H1 (cell line): ENCODE measurements at regions not wholly inside any gene's neighbourhood (a gene's known extent, or its start where the extent isn't known, plus 50 kb on each side); places are given as distances from the start of the nearest gene placed in this dataset.
A peak's percentile ranks its signal among the peaks of the same experiment; 100 is the strongest.

Experiments
- CTCF ChIA-PET: fragments of 300-600 bp; sonication (Branson Sonifier 250); formaldehyde crosslinking; loops from one replicate; lab custom pipeline; 2021; ENCODE audit not compliant: partially characterized antibody; lab: Charles Lee
- POLR2A ChIA-PET: fragments of 300-600 bp; sonication (Branson Sonifier 250); formaldehyde crosslinking; loops from one replicate; lab custom pipeline; 2021; ENCODE audit warnings: inconsistent platforms; ENCODE audit not compliant: partially characterized antibody; lab: Charles Lee
- DNase-seq, 2 experiments: peaks; one replicate each; pipeline versions ENCODE4 v3.0.0 to v3.0.0-alpha.2; 2010 to 2022; ENCODE audit warnings: low spot score in 2 of 2, low read depth in 1 of 2, mixed read lengths in 1 of 2
- FAIRE-seq: peaks from 2 replicates; lab custom pipeline; 2011; peaks lifted over from hg19 to GRCh38; lab: Jason Lieb, UNC
- H2AFZ ChIP-seq: 2 replicates; pipeline ENCODE4 v1.8.1; 2012; ENCODE audit warnings: low read length, inconsistent platforms
- H2AK5ac ChIP-seq: 2 replicates; pipeline ENCODE4 v1.6.1; 2013; ENCODE audit warnings: low read depth, low read length
- H2BK120ac ChIP-seq: replicated peaks from 2 replicates; pipeline ENCODE3; 2013; ENCODE audit warnings: low read depth, low read length, inconsistent platforms
- H2BK12ac ChIP-seq: 2 replicates; pipeline ENCODE4 v1.6.1; 2013; ENCODE audit warnings: low read depth, low read length
- H2BK15ac ChIP-seq: 2 replicates; pipeline ENCODE4 v1.6.1; 2013; ENCODE audit warnings: low read length
- H2BK20ac ChIP-seq: 2 replicates; pipeline ENCODE4 v1.6.1; 2013; ENCODE audit warnings: low read length
- H2BK5ac ChIP-seq: 2 replicates; pipeline ENCODE4 v1.6.1; 2013; ENCODE audit warnings: low read depth, low read length
- H3K14ac ChIP-seq: 2 replicates; pipeline ENCODE4 v1.6.1; 2013; ENCODE audit warnings: inconsistent platforms; ENCODE audit not compliant: insufficient read length
- H3K18ac ChIP-seq: 2 replicates; pipeline ENCODE4 v1.6.1; 2013; ENCODE audit warnings: low read length; ENCODE audit errors: extremely low read depth
- H3K23ac ChIP-seq: 2 replicates; pipeline ENCODE4 v1.6.1; 2013; ENCODE audit warnings: inconsistent platforms; ENCODE audit not compliant: insufficient read length
- H3K23me2 ChIP-seq: 2 replicates; pipeline ENCODE4 v1.6.1; 2013; ENCODE audit warnings: low read depth, low read length
- H3K27ac ChIP-seq: 2 replicates; pipeline ENCODE4 v1.6.1; 2011; ENCODE audit warnings: low read depth, low read length, inconsistent platforms
- H3K27me3 ChIP-seq, 4 experiments: replicated peaks in 1 of 4; 1 replicate in 1 of 4; 2 replicates in 3 of 4; pipeline versions ENCODE4 v1.6.1 to v1.8.1; 2011 to 2013; ENCODE audit warnings: low read length in 3 of 4, mild to moderate bottlenecking in 3 of 4, inconsistent platforms in 2 of 4, mixed read lengths in 2 of 4, moderate library complexity in 1 of 4; ENCODE audit not compliant: control insufficient read depth in 3 of 4, insufficient read depth in 3 of 4; ENCODE audit errors: extremely low read depth in 1 of 4
- H3K36me3 ChIP-seq, 4 experiments: 2 replicates each; pipeline versions ENCODE4 v1.6.1 to v1.8.1; 2011 to 2013; ENCODE audit warnings: mild to moderate bottlenecking in 4 of 4, low read length in 3 of 4, moderate library complexity in 2 of 4, control low read depth in 1 of 4, inconsistent platforms in 1 of 4; ENCODE audit not compliant: insufficient read depth in 4 of 4, control insufficient read depth in 2 of 4
- H3K4ac ChIP-seq: replicated peaks from 2 replicates; pipeline ENCODE3; 2013; ENCODE audit warnings: low read length, low read depth, mixed read lengths, inconsistent platforms; ENCODE audit not compliant: insufficient read length
- H3K4me1 ChIP-seq, 4 experiments: replicated peaks in 1 of 4; 1 replicate in 1 of 4; 2 replicates in 3 of 4; pipeline versions ENCODE4 v1.6.1 to v1.8.1; 2011 to 2013; ENCODE audit warnings: low read length in 3 of 4, inconsistent platforms in 2 of 4, mixed read lengths in 1 of 4; ENCODE audit not compliant: insufficient read depth in 4 of 4, control insufficient read depth in 3 of 4
- H3K4me2 ChIP-seq, 2 experiments: 2 replicates each; pipeline versions ENCODE4 v1.6.1 to v1.8.1; 2011 to 2013; ENCODE audit warnings: low read depth in 2 of 2, low read length in 2 of 2, control low read depth in 1 of 2, inconsistent platforms in 1 of 2, mild to moderate bottlenecking in 1 of 2; ENCODE audit not compliant: insufficient read depth in 1 of 2
- H3K4me3 ChIP-seq, 4 experiments: fragments of 200-600, 300-600 bp in 1 of 4; sonication (generic), shearing (Covaris generic), sonication (Bioruptor Twin) in 1 of 4; 2 replicates each; pipeline versions ENCODE4 v1.5.1 to v1.8.1; 2011 to 2016; ENCODE audit warnings: low read length in 4 of 4, low read depth in 3 of 4, control low read depth in 2 of 4, inconsistent platforms in 2 of 4, mild to moderate bottlenecking in 2 of 4, mixed read lengths in 1 of 4, moderate library complexity in 1 of 4; ENCODE audit not compliant: insufficient read depth in 2 of 4; ENCODE audit errors: extremely low read depth in 1 of 4
- H3K56ac ChIP-seq: replicated peaks from 2 replicates; pipeline ENCODE3; 2013; ENCODE audit warnings: low read depth, mild to moderate bottlenecking, mixed read lengths, low read length, inconsistent platforms; ENCODE audit not compliant: insufficient read length
- H3K79me1 ChIP-seq: 2 replicates; pipeline ENCODE4 v1.6.1; 2013; ENCODE audit warnings: low read depth, low read length, control low read depth
- H3K79me2 ChIP-seq, 2 experiments: 2 replicates each; pipeline versions ENCODE4 v1.6.1 to v1.8.1; 2012 to 2013; ENCODE audit warnings: low read length in 2 of 2, mild to moderate bottlenecking in 2 of 2, inconsistent platforms in 1 of 2; ENCODE audit not compliant: insufficient read depth in 2 of 2, control insufficient read depth in 1 of 2
- H3K9ac ChIP-seq, 4 experiments: replicated peaks in 1 of 4; 1 replicate in 1 of 4; 2 replicates in 3 of 4; pipeline versions ENCODE4 v1.6.1 to v1.8.1; 2011 to 2013; ENCODE audit warnings: low read depth in 3 of 4, low read length in 3 of 4, control low read depth in 2 of 4, mild to moderate bottlenecking in 2 of 4, moderate library complexity in 2 of 4, inconsistent platforms in 1 of 4; ENCODE audit errors: extremely low read depth in 1 of 4
- H3K9me3 ChIP-seq, 2 experiments: 2 replicates each; pipeline versions ENCODE4 v1.6.1 to v1.8.1; 2012 to 2013; ENCODE audit warnings: mild to moderate bottlenecking in 2 of 2, moderate library complexity in 2 of 2, control low read depth in 1 of 2, inconsistent platforms in 1 of 2, low read depth in 1 of 2, low read length in 1 of 2, mixed read lengths in 1 of 2; ENCODE audit not compliant: insufficient read depth in 2 of 2
- H4K20me1 ChIP-seq, 2 experiments: replicated peaks in 1 of 2; 2 replicates each; pipeline versions ENCODE3 to v1.8.1; 2011 to 2013; ENCODE audit warnings: inconsistent platforms in 2 of 2, low read length in 2 of 2, mild to moderate bottlenecking in 1 of 2; ENCODE audit not compliant: insufficient read depth in 2 of 2, control insufficient read depth in 1 of 2
- H4K5ac ChIP-seq: 2 replicates; pipeline ENCODE4 v1.6.1; 2013; ENCODE audit warnings: low read length, low read depth, mixed read lengths, inconsistent platforms; ENCODE audit not compliant: insufficient read length
- H4K8ac ChIP-seq: 2 replicates; pipeline ENCODE4 v1.8.0; 2013; ENCODE audit warnings: mild to moderate bottlenecking, moderate library complexity, low read length, inconsistent platforms; ENCODE audit not compliant: insufficient read depth; ENCODE audit errors: extremely low read depth
- H4K91ac ChIP-seq: replicated peaks from 2 replicates; pipeline ENCODE3; 2013; ENCODE audit warnings: low read length, mixed read lengths, inconsistent platforms; ENCODE audit not compliant: insufficient read length
- ASH2L ChIP-seq: fragments of 200-600, 300-600 bp; sonication (generic); IDR thresholded peaks from one replicate; pipeline ENCODE4 v1.7.1; 2017; ENCODE audit warnings: low read length
- GABPA ChIP-seq: IDR thresholded peaks from 2 replicates; pipeline ENCODE4 v1.6.1; 2011; ENCODE audit warnings: mild to moderate bottlenecking, low read length, moderate library complexity, borderline replicate concordance; ENCODE audit not compliant: insufficient read depth
- JUND ChIP-seq: IDR thresholded peaks from 2 replicates; pipeline ENCODE4 v1.6.1; 2011; ENCODE audit warnings: mild to moderate bottlenecking, improper control_type of control experiment, low read length
- WGBS, 2 experiments: shearing (Covaris generic) in 1 of 2; methylation state at CpG; one replicate each; pipeline versions ENCODE4 v1.1.6 to v1.1.7; 2013 to 2015; ENCODE audit warnings: low lambda C conversion rate in 2 of 2, mixed read lengths in 2 of 2, inconsistent platforms in 1 of 2, low coverage in 1 of 2, missing lambda C conversion rate in 1 of 2; ENCODE audit not compliant: insufficient replicate concordance in 2 of 2, insufficient coverage in 1 of 2, insufficient read length in 1 of 2; ENCODE audit errors: extremely low coverage in 1 of 2, missing lambda C conversion rate in 1 of 2; 5-methylcytosine and 5-hydroxymethylcytosine counted together

- CTCF ChIA-PET: interaction anchor here (0.5 to 13.9 kb wide), 13 partner anchors 8 to 427 kb away, joined by 3 to 547 read pairs (median 4); partner anchors contain the start of gene PPM1J
- H3K27me3 ChIP-seq: no peaks in the 10 kb centered on the region; a peak in 1 of 7 replicates
- H3K4ac ChIP-seq: no peak overlapping the region
- no peak overlapping the region for H2AFZ ChIP-seq
- no peak overlapping the region; the same call in 1 of the 2 replicates for H2BK12ac ChIP-seq
- POLR2A ChIA-PET: interaction anchor here (0.6 to 1.4 kb wide), 7 partner anchors 15 to 275 kb away, joined by 3 to 6 read pairs (median 3); partner anchors contain the start of genes LRIG2 and PPM1J
- peak overlapping the region; percentile 34; the same call in 1 of the 2 replicates for H2BK20ac ChIP-seq
- H3K56ac ChIP-seq: no peak overlapping the region
- no peak overlapping the region for H3K18ac ChIP-seq
- no peak overlapping the region for H2BK15ac ChIP-seq
- TF ChIP-seq GABPA: no peak
- no peak for TF ChIP-seq JUND
- TF ChIP-seq ASH2L: no peak
- TF ChIP-seq, all 59 proteins: peak for 0
- H3K14ac ChIP-seq: no peak overlapping the region
- H2AK5ac ChIP-seq: no peak overlapping the region
- DNase-seq (no peak), FAIRE-seq (no peak)
- no peak overlapping the region for H3K9ac ChIP-seq
- no peak overlapping the region for H3K23ac ChIP-seq
- 81% methylated on average over 3 of the region's 3 CpGs; no CpG with 5 or more reads in 1 of the 2 experiments for WGBS, 2 experiments
- no peaks in the 10 kb centered on the region for H4K20me1 ChIP-seq
- H3K23me2 ChIP-seq: no peaks in the 10 kb centered on the region; the same call in 1 of the 2 replicates
- H4K91ac ChIP-seq: no peak overlapping the region
- no peak overlapping the region for H2BK120ac ChIP-seq
- H2BK5ac ChIP-seq: no peak overlapping the region
- H3K4me1 ChIP-seq: peaks cover 2 to 22% (median 13%) of the 10 kb centered on the region in 4 experiments
- no peak overlapping the region for H3K4me3 ChIP-seq
- H3K79me2 ChIP-seq: no peaks in the 10 kb centered on the region
- no peaks in the 10 kb centered on the region for H3K9me3 ChIP-seq
- no peak overlapping the region for H3K4me2 ChIP-seq
- no peaks in the 10 kb centered on the region for H3K36me3 ChIP-seq
- no peaks in the 10 kb centered on the region for H3K79me1 ChIP-seq
- H3K27ac ChIP-seq: no peak overlapping the region
- no peak overlapping the region; the same call in 1 of the 2 replicates for H4K8ac ChIP-seq
- no peak overlapping the region for H4K5ac ChIP-seq
Observed at GRCh38 chr1:112798292-112798691, 83.2 kb upstream of the PPM1J start.
